Fibroblast of skin of left quadriceps (primary cell): ENCODE measurements at regions not wholly inside any gene's neighbourhood (a gene's known extent, or its start where the extent isn't known, plus 50 kb on each side); places are given as distances from the start of the nearest gene placed in this dataset.

ENCODE experiments used
- DNase-seq, 2 experiments: peaks; one replicate each; pipeline ENCODE4 v3.0.0-alpha.2; 2013; ENCODE audit warnings: low read depth in 2 of 2

GRCh38 chr10:16360001-16360400 lies 76.8 kb upstream of the PTER start:
- no peak for DNase-seq

GRCh38 chr10:16360425-16360824 lies 76.4 kb upstream of the PTER start:
- DNase-seq: no peak

GRCh38 chr10:16361086-16361485 lies 75.7 kb upstream of the PTER start:
- no peak for DNase-seq

GRCh38 chr10:16363741-16364140 lies 73.1 kb upstream of the PTER start:
- no peak for DNase-seq

- no peak for DNase-seq
Observed at GRCh38 chr10:16367621-16368292, 69.1 kb upstream of the PTER start.

GRCh38 chr10:16381083-16381482 lies 55.7 kb upstream of the PTER start:
- DNase-seq: no peak

- no peak for DNase-seq
Observed at GRCh38 chr10:16384021-16384420, 52.8 kb upstream of the PTER start.

GRCh38 chr10:16386855-16387254 lies 50.0 kb upstream of the PTER start:
- no peak for DNase-seq
